Neutrophil (primary cell): ENCODE measurements at regions not wholly inside any gene's neighbourhood (a gene's known extent, or its start where the extent isn't known, plus 50 kb on each side); places are given as distances from the start of the nearest gene placed in this dataset.

Experiments
- H3K27ac ChIP-seq: fragments of 200-600 bp; sonication (generic); 2 replicates; pipeline ENCODE4 v1.5.1; 2016; ENCODE audit warnings: mild to moderate bottlenecking, moderate library complexity
- H3K27me3 ChIP-seq: fragments of 200-600 bp; sonication (generic); 2 replicates; pipeline ENCODE4 v1.6.0; 2016; ENCODE audit warnings: mild to moderate bottlenecking
- H3K36me3 ChIP-seq: fragments of 200-600 bp; sonication (generic); 2 replicates; pipeline ENCODE4 v1.5.1; 2017
- H3K4me1 ChIP-seq, 2 experiments: fragments of 200-600 bp in 1 of 2; sonication (generic) in 1 of 2; 1 replicate in 1 of 2; 2 replicates in 1 of 2; pipeline versions ENCODE4 v1.5.1 to v1.6.1; 2013 to 2016; ENCODE audit warnings: low read depth in 1 of 2, low read length in 1 of 2, mild to moderate bottlenecking in 1 of 2, moderate library complexity in 1 of 2; ENCODE audit not compliant: control insufficient read depth in 1 of 2, insufficient read depth in 1 of 2
- H3K4me3 ChIP-seq, 2 experiments: fragments of 200-600 bp in 1 of 2; sonication (generic) in 1 of 2; 1 replicate in 1 of 2; 2 replicates in 1 of 2; pipeline ENCODE4 v1.5.1; 2013 to 2016; ENCODE audit warnings: low read depth in 1 of 2, low read length in 1 of 2, mild to moderate bottlenecking in 1 of 2, moderate library complexity in 1 of 2
- H3K9me3 ChIP-seq: fragments of 200-600 bp; sonication (generic); 2 replicates; pipeline ENCODE4 v1.5.1; 2016
- TF ChIP-seq, protein P1 (sequence below): fragments of 200-600 bp; sonication (generic); IDR thresholded peaks from 2 replicates; pipeline ENCODE4 v1.5.1; 2016; ENCODE audit warnings: antibody characterized with exemption

DNA sequence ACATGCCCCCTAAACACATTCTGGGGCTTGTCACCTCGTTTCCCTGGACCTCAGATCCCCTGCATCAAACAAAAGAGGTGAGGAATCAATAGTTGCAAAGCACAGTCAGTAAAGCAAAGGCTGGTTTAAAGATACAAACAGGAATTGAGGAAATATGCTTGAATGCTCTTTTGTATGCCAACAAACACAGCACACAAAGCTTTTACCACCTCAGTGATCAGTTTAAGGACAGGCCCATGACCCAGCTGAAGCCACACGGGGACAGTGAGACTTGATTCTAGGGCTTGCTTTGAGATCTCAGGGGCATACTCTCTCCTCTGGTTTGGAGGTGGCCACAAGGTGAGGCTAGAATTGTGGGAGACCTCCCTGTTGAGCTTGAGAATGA is 182.9 kb upstream of the CST7 start:
- no peak overlapping the region for H3K4me3 ChIP-seq
- TF ChIP-seq, protein P1, sequence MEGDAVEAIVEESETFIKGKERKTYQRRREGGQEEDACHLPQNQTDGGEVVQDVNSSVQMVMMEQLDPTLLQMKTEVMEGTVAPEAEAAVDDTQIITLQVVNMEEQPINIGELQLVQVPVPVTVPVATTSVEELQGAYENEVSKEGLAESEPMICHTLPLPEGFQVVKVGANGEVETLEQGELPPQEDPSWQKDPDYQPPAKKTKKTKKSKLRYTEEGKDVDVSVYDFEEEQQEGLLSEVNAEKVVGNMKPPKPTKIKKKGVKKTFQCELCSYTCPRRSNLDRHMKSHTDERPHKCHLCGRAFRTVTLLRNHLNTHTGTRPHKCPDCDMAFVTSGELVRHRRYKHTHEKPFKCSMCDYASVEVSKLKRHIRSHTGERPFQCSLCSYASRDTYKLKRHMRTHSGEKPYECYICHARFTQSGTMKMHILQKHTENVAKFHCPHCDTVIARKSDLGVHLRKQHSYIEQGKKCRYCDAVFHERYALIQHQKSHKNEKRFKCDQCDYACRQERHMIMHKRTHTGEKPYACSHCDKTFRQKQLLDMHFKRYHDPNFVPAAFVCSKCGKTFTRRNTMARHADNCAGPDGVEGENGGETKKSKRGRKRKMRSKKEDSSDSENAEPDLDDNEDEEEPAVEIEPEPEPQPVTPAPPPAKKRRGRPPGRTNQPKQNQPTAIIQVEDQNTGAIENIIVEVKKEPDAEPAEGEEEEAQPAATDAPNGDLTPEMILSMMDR, result no peak

DNA sequence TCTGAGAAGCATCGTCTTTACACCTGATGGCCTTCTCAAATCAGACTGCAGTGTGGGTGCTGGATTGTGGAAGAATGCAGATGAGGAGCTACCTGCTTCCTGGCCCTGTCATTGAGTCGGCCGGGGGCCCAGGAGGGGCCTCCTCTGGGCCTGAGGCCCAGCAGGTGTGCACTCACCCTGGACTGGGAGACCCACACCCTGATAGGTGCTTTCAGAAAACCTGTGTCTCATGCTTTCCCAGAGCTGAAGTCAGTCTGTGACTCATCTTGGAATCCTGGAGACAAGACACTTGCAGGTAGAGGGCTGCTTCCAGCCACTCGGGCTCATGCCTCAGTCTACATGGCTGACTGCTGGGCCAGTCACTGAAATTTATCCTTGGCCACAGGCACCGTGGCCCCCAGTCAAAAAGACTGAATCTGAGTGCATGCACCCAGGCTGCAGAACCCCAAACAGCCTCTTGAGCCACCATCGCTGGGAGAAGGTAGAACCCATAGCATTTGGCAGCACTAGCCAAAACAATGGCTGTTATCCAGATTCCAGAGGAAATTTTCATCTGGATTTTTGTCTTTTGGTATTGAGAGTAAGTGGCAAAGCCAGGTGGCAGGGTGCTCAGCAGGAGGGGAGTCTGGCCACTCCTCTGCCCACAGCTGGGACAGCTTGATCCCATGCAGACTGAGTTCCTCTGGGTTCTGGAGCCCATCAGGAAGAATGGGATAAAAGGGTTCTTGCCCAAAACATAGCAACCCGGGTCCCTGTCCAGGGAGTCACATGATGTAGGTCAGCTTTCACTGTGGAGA is 182.0 kb upstream of the CST7 start:
- Histone ChIP-seq H3K4me1 (no peaks in the 10 kb centered on the region), H3K27ac (no peak overlapping the region), H3K36me3 (no peaks in the 10 kb centered on the region), H3K9me3 (no peaks in the 10 kb centered on the region), H3K27me3 (peaks cover 30% of the 10 kb centered on the region), H3K4me3 (no peak overlapping the region)
- TF ChIP-seq, protein P1, result no peak

More for the DNA sequence above, 182.9 kb upstream of the CST7 start:
- peaks cover 21% of the 10 kb centered on the region for H3K27me3 ChIP-seq
- no peaks in the 10 kb centered on the region for H3K9me3 ChIP-seq
- no peaks in the 10 kb centered on the region for H3K4me1 ChIP-seq
- H3K36me3 ChIP-seq, result no peaks in the 10 kb centered on the region
- H3K27ac ChIP-seq, result no peak overlapping the region

DNA sequence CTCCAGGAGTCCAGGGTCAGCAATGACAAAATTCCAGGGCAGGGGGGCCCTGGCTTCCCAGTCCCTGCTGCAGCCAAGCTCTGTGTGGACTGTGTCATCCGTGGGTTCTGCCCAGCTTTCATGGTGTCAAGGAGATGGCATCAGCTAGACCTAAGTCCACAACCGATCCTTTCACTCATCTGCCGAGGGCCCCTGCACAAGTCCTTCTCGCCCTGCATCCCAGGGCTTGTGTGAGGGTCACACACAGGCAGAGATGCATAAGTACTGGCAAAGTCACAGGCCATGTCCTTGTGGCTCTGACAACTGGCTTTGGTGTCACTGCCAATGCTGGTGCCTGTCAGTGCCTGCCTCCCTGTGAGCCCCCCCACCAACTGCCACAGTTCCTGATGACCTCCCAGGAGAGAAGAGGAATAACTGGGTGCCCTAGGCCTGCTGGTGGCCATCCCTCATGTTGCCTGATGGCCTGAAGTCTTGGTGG is 181.4 kb upstream of the CST7 start:
- no peaks in the 10 kb centered on the region for H3K36me3 ChIP-seq
- no peaks in the 10 kb centered on the region for H3K4me1 ChIP-seq
- no peak overlapping the region for H3K27ac ChIP-seq
- peaks cover 33% of the 10 kb centered on the region for H3K27me3 ChIP-seq
- H3K4me3 ChIP-seq, result no peak overlapping the region
- no peaks in the 10 kb centered on the region for H3K9me3 ChIP-seq
- TF ChIP-seq, protein P1, result no peak

DNA sequence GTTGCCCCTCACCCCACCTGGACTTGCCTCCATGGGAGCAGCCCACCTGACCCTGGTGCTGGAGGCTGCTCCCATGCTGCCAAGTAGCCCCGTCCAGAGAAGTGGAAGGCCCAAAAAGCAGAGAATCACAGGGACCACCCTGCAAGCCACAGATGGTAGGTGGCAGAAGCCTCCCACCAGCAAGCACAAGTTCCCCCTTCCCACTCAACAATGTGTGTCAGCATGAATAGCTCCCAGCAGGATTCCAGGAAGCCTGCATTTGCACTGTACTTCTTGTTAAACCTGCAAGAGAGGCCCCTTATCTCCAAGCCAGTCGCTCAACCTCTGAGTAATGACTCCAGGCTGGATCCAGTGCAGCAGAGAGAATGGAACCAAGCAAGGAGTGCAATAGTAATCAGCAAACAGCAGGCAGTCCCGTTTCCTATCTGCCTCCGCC is 180.8 kb upstream of the CST7 start:
- Histone ChIP-seq H3K9me3 (no peaks in the 10 kb centered on the region), H3K27ac (no peak overlapping the region)
- TF ChIP-seq, protein P1, result no peak

DNA sequence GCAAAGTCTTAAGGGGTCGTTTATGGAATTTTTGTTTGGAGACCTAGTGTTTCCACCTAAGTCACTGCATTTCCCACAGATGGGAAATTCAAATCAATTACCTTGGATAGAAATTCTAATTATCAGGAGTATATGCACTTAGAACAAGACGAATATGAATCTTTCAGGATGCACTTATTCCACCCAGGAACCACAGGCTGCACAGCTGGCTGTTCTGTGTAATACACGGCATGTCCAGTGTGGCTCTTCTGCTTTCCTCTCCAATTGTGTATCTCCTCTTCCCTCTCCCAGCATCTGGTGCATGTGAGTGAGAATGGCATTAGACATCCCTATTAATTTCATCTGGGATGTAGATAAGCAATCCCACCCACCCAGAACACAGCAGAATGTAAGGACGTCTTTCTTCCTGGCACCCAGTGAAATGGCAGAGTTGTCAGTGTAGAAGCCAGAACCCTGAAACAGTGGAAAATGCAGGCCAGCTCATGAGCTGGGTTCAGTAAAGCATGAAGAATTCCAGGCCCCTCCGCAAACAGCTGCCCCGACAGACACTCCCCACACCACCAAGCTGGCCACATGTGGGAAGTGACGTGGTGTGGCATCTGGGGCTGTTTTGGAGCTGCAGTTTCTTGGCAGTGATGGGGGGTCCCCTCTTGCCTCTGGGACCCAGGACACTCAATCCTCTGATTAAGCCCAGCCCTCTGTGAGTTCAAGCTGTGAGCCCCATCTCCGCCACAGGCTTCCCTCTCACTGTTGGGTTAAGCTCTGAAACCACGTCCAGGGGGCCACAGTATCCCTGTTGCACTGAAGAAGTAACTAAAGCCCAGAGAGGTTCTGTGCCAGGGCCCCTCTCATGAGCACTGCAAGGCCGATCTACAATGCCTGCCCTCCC is 180.1 kb upstream of the CST7 start:
- Histone ChIP-seq H3K36me3 (no peaks in the 10 kb centered on the region), H3K27ac (no peak overlapping the region), H3K4me1 (no peaks in the 10 kb centered on the region), H3K27me3 (peaks cover 25% of the 10 kb centered on the region), H3K4me3 (no peak overlapping the region), H3K9me3 (no peaks in the 10 kb centered on the region)
- TF ChIP-seq, protein P1, result no peak

More for the DNA sequence above, 180.8 kb upstream of the CST7 start:
- Histone ChIP-seq H3K36me3 (no peaks in the 10 kb centered on the region), H3K27me3 (peaks cover 33% of the 10 kb centered on the region), H3K4me1 (no peaks in the 10 kb centered on the region), H3K4me3 (no peak overlapping the region)
